Activated CD4-positive, alpha-beta T cell treated with anti-CD3 and anti-CD28 coated beads for 4 hours (primary cell): ENCODE measurements at regions not wholly inside any gene's neighbourhood (a gene's known extent, or its start where the extent isn't known, plus 50 kb on each side); places are given as distances from the start of the nearest gene placed in this dataset.

ENCODE experiments used
- DNase-seq, 2 donors: peaks; one replicate each; pipeline ENCODE4 v3.0.0-alpha.2; 2020

GRCh38 chr2:19540739-19541525, 182.5 kb upstream of the OSR1 start:
- no peak for DNase-seq

- no peak for DNase-seq
Measured at GRCh38 chr2:19538411-19538963, 180.1 kb upstream of the OSR1 start.

- no peak for DNase-seq
Measured at GRCh38 chr2:19536136-19536535, 177.7 kb upstream of the OSR1 start.

GRCh38 chr2:19532547-19533196, 174.2 kb upstream of the OSR1 start:
- no peak for DNase-seq

GRCh38 chr2:19529677-19530076, 171.3 kb upstream of the OSR1 start:
- DNase-seq = no peak

- no peak for DNase-seq
Measured at GRCh38 chr2:19527771-19528170, 169.3 kb upstream of the OSR1 start.

GRCh38 chr2:19525313-19525712, 166.9 kb upstream of the OSR1 start:
- no peak for DNase-seq

GRCh38 chr2:19519045-19519444, 160.6 kb upstream of the OSR1 start:
- DNase-seq = no peak

- DNase-seq = no peak
Measured at GRCh38 chr2:19507137-19507536, 148.7 kb upstream of the OSR1 start.

- no peak for DNase-seq
Measured at GRCh38 chr2:19505199-19506136, 147.0 kb upstream of the OSR1 start.

- DNase-seq = no peak
Measured at GRCh38 chr2:19504400-19505198, 146.2 kb upstream of the OSR1 start.

GRCh38 chr2:19503915-19504314, 145.5 kb upstream of the OSR1 start:
- no peak for DNase-seq

- DNase-seq = no peak
Measured at GRCh38 chr2:19503406-19503805, 145.0 kb upstream of the OSR1 start.

GRCh38 chr2:19500126-19500525, 141.7 kb upstream of the OSR1 start:
- DNase-seq = no peak

- DNase-seq = no peak
Measured at GRCh38 chr2:19496646-19497045, 138.2 kb upstream of the OSR1 start.

- no peak for DNase-seq
Measured at GRCh38 chr2:19494241-19494640, 135.8 kb upstream of the OSR1 start.

- no peak for DNase-seq
Measured at GRCh38 chr2:19491796-19492195, 133.4 kb upstream of the OSR1 start.

GRCh38 chr2:19490846-19491435, 132.5 kb upstream of the OSR1 start:
- DNase-seq = no peak

- DNase-seq = no peak
Measured at GRCh38 chr2:19488009-19488691, 129.7 kb upstream of the OSR1 start.

- DNase-seq = no peak
Measured at GRCh38 chr2:19484736-19485135, 126.3 kb upstream of the OSR1 start.

- no peak for DNase-seq
Measured at GRCh38 chr2:19480673-19481072, 122.2 kb upstream of the OSR1 start.
